MCF 10A (cell line): ENCODE measurements at regions not wholly inside any gene's neighbourhood (a gene's known extent, or its start where the extent isn't known, plus 50 kb on each side); places are given as distances from the start of the nearest gene placed in this dataset.

ENCODE experiments used
- BruUV-seq: library from RNA; stranded (reverse); fragments of 400-500 nt; replicated peaks from 2 replicates; lab custom pipeline; 2021; lab: Mats Ljungman, UMichigan
- CTCF ChIA-PET: fragments of 300-600 bp; sonication (Branson Sonifier 250); formaldehyde crosslinking; extraction: SDS; loops from one replicate; lab custom pipeline; 2021; ENCODE audit warnings: antibody characterized with exemption, inconsistent platforms; lab: Yijun Ruan, JAX
- POLR2A ChIA-PET: fragments of 300-600, 350-650 bp; sonication (Branson Sonifier 250); formaldehyde crosslinking; extraction: SDS; loops from one replicate; lab custom pipeline; 2020; ENCODE audit warnings: antibody characterized with exemption, inconsistent platforms; lab: Yijun Ruan, JAX
- DNase-seq: peaks from one replicate; pipeline ENCODE4 v3.0.0-alpha.2; 2018; ENCODE audit not compliant: unreplicated experiment
- H3K27ac Mint-ChIP-seq: one replicate; pipeline ENCODE4 v1.8.0; 2022; ENCODE audit warnings: mild to moderate bottlenecking, low read depth, mixed read lengths; ENCODE audit not compliant: unreplicated experiment
- H3K27me3 Mint-ChIP-seq: one replicate; pipeline ENCODE4 v1.8.0; 2022; ENCODE audit warnings: mixed read lengths; ENCODE audit not compliant: insufficient read depth, unreplicated experiment
- H3K36me3 Mint-ChIP-seq: one replicate; pipeline ENCODE4 v1.8.0; 2022; ENCODE audit warnings: mild to moderate bottlenecking, moderate library complexity, mixed read lengths; ENCODE audit not compliant: insufficient read depth, unreplicated experiment
- H3K4me1 Mint-ChIP-seq: one replicate; pipeline ENCODE4 v1.8.0; 2022; ENCODE audit warnings: mixed read lengths; ENCODE audit not compliant: insufficient read depth, unreplicated experiment
- H3K4me3 Mint-ChIP-seq: one replicate; pipeline ENCODE4 v1.8.0; 2022; ENCODE audit warnings: mild to moderate bottlenecking, moderate library complexity, mixed read lengths; ENCODE audit not compliant: unreplicated experiment
- H3K9me3 Mint-ChIP-seq: one replicate; pipeline ENCODE4 v1.8.0; 2022; ENCODE audit warnings: mixed read lengths; ENCODE audit not compliant: unreplicated experiment
- CTCF ChIP-seq: fragments of 200-600 bp; IDR thresholded peaks from one replicate; pipeline ENCODE4 v1.8.0; 2022; ENCODE audit warnings: antibody characterized with exemption, mild to moderate bottlenecking; ENCODE audit not compliant: unreplicated experiment
- intact Hi-C: fragments of 100-400 bp; cut with micrococcal nuclease; formaldehyde crosslinking; loops from 2 replicates; pipeline ENCODE4 v1.14.1; 2022

GRCh38 chr9:99485459-99485858 is 263.4 kb downstream of the SEC61B start:
- Mint-ChIP-seq H3K9me3 (peaks cover 7% of the 10 kb centered on the region), H3K4me3 (no peak overlapping the region), H3K27me3 (peaks cover 9% of the 10 kb centered on the region), H3K4me1 (no peaks in the 10 kb centered on the region), H3K36me3 (no peaks in the 10 kb centered on the region), H3K27ac (no peak overlapping the region)
- TF ChIP-seq CTCF: no peak
- DNase-seq: no peak
- no TSS peak for BruUV-seq
- POLR2A ChIA-PET: interaction anchor here (0.7 kb wide), 1 partner anchor 22 kb away, joined by 3 read pairs; no protein-coding TSS in a partner anchor
- intact Hi-C loops: no loop called here
- CTCF ChIA-PET: no interaction called here

GRCh38 chr9:99486684-99487083 is 264.6 kb downstream of the SEC61B start:
- POLR2A ChIA-PET: interaction anchor here (0.6 kb wide), 1 partner anchor 26 kb away, joined by 3 read pairs; no protein-coding TSS in a partner anchor
- Mint-ChIP-seq H3K4me1 (no peaks in the 10 kb centered on the region), H3K27ac (no peak overlapping the region), H3K9me3 (peaks cover 7% of the 10 kb centered on the region), H3K4me3 (no peak overlapping the region), H3K27me3 (no peaks in the 10 kb centered on the region), H3K36me3 (no peaks in the 10 kb centered on the region)
- CTCF ChIA-PET: interaction anchor here (0.7 to 1.1 kb wide), 2 partner anchors 20 to 91 kb away, joined by 3 read pairs; no protein-coding TSS in a partner anchor
- intact Hi-C loops: no loop called here
- no TSS peak for BruUV-seq
- no peak for TF ChIP-seq CTCF
- no peak for DNase-seq

GRCh38 chr9:99488131-99489059 is 266.3 kb downstream of the SEC61B start:
- BruUV-seq: no TSS peak
- intact Hi-C loops: no loop called here
- ChIA-PET POLR2A (no interaction called here), CTCF (interaction anchor here (0.8 kb wide), 1 partner anchor 10 kb away, joined by 3 read pairs; no protein-coding TSS in a partner anchor)
- peaks cover 7% of the 10 kb centered on the region for H3K9me3 Mint-ChIP-seq
- H3K36me3 Mint-ChIP-seq: no peaks in the 10 kb centered on the region
- H3K27me3 Mint-ChIP-seq: no peaks in the 10 kb centered on the region
- no peak for TF ChIP-seq CTCF
- no peaks in the 10 kb centered on the region for H3K4me1 Mint-ChIP-seq
- no peak overlapping the region for H3K4me3 Mint-ChIP-seq
- H3K27ac Mint-ChIP-seq: no peak overlapping the region
- DNase-seq: no peak

GRCh38 chr9:99489060-99489413 is 267.0 kb downstream of the SEC61B start:
- intact Hi-C loops: no loop called here
- H3K9me3 Mint-ChIP-seq: peaks cover 7% of the 10 kb centered on the region
- no TSS peak for BruUV-seq
- peak; percentile 50 for DNase-seq
- CTCF ChIA-PET: interaction anchor here (0.8 kb wide), 1 partner anchor 11 kb away, joined by 3 read pairs; no protein-coding TSS in a partner anchor
- no peaks in the 10 kb centered on the region for H3K36me3 Mint-ChIP-seq
- TF ChIP-seq CTCF: no peak
- no peaks in the 10 kb centered on the region for H3K27me3 Mint-ChIP-seq
- H3K27ac Mint-ChIP-seq: no peak overlapping the region
- no peaks in the 10 kb centered on the region for H3K4me1 Mint-ChIP-seq
- H3K4me3 Mint-ChIP-seq: no peak overlapping the region
- POLR2A ChIA-PET: no interaction called here
